Muscle of arm (tissue), 1 donor: ENCODE measurements at regions not wholly inside any gene's neighbourhood (a gene's known extent, or its start where the extent isn't known, plus 50 kb on each side); places are given as distances from the start of the nearest gene placed in this dataset.

Experiments
- DNase-seq: peaks from one replicate; pipeline ENCODE4 v3.0.0-alpha.2; 2013

DNA sequence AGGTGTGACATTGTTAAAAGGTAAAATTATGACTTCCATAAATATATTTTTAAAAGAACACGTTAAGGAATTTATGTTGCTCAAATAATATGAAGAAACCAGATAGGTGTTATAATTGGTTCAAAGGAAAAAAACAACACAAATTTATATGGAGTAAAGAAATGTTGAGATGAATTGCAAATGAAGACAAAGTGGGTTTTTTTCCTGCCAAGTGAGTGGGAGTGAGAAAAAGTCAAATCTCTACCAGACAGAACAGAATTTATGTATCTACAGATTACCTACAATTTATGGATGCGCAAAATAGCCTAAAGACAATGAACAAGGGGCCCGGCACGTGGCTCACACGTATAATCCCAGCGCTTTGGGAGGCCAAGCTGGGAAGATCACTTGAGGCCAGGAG is 159.7 kb upstream of the SLC1A4 start:
- no peak for DNase-seq

DNA sequence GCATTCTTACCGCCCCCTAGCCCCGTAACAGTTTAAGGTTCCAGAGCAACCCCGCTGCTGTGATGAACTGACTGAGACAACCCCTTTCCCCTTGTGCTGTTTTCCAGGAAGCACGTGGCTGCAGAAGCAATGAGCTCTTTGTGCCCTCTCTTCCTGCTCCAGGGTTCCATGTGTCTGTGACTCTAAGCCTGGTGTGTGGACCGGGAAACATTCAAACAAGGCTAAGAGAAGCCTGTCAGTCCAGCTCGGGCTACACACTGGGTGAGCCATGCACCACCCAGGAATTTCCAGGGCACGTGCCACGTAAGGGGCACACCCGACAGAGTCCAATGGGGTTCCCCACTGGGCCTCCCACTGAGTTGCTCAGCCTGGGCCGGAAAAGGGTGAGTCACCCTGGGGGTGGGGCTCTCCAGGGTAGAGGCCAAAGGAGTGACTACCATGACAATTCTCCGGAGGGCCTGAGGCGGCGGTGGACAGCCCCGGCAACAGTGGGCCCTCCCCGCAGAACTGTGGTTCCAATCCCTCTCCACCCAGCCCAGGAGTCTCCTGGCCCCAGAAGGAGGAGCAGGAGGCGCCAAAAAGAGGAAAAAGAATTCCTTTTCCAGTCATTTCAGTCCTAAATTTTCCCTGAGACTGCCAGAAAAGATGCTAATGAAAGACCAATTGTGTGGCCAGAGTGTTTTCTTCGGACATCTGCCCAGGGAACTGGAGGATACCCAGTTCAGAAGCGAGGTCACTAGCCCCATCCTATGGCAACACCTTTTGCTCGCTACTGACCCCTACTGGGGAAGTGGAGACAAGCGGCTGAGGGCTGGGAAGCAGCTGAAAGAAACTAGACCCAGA is 157.8 kb upstream of the SLC1A4 start:
- peak; percentile 39 for DNase-seq

DNA sequence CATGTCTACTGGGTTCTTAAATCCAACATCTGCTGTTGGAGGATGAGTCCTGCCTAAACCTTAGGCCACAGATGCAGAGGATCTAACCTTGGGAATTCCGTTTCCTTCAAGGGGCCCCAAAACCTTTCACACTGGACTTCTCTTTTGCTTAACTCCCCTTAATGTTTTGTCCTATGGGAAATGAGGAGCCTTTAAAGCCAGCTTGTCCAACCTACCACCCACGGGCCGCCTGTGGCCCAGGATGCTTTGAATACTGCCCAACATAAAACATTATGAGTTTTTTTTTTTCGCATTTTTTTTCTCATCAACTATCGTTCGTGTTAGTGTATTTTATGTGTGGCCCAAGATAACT is 157.2 kb upstream of the SLC1A4 start:
- DNase-seq = no peak

DNA sequence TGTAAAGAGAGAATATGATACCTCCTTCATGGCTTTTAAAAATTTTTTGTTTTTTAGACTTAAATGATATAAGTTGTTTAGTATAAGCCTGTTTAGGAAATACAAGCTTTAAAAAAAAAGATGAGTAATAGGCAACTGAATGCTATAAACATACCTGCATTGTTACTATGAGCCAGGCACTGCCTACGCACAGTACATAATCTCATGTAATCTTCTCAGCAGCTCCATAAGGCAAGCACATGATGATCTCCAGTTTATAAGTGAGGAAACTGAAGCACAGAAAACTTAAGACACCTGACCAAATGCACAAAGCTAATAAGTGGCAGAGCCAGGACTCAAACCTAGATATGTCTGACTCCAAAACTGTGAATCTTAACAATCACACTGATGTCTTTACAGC is 156.3 kb upstream of the SLC1A4 start:
- no peak for DNase-seq

DNA sequence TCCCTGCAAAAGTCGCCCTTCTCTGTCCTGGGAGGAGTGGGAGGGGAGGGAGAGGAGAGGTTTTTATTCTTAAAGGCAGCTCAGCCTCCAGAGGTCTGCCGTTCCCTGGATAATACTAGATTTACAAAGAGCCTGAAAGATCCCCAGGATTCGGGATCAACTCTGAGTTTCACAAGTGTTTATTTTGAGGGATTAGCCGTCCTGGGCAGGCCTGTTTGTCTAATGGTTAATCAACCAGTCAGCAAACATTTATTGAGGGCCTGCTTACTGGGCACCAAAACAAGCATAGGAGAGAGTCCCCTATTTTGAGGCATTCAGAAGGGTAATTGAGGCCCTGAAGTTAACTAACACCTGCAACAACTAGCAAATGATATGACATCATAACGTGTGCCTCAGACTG is 152.6 kb upstream of the SLC1A4 start:
- no peak for DNase-seq

DNA sequence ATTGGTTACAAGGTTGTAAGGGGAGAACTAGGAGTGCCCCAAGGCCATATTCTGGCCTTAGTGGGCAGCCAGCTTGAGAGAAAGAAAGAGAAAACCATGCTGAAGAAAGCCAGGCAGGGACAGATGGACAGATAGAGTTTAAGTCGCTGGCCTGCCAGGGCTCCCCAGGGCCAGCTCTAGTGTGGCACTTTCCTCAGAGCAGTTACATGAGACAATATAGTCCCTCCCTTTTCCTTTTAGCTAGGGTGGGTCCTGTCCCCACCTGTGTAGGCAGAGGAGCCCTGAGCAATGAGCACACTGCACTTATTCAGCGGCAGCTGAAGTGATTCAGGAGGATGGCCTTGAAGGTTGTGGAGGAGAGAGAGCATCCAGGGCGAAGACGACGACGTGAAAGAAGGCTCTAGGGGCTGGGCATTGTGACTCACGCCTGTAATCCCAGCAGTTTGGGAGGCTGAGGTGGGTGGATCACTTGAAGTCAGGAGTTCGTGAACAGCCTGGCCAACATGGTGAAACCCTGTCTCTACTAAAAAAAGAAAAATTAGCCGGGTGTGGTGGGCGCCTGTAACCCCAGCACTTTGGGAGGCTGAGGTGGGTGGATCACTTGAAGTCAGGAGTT is 152.0 kb upstream of the SLC1A4 start:
- DNase-seq = no peak

DNA sequence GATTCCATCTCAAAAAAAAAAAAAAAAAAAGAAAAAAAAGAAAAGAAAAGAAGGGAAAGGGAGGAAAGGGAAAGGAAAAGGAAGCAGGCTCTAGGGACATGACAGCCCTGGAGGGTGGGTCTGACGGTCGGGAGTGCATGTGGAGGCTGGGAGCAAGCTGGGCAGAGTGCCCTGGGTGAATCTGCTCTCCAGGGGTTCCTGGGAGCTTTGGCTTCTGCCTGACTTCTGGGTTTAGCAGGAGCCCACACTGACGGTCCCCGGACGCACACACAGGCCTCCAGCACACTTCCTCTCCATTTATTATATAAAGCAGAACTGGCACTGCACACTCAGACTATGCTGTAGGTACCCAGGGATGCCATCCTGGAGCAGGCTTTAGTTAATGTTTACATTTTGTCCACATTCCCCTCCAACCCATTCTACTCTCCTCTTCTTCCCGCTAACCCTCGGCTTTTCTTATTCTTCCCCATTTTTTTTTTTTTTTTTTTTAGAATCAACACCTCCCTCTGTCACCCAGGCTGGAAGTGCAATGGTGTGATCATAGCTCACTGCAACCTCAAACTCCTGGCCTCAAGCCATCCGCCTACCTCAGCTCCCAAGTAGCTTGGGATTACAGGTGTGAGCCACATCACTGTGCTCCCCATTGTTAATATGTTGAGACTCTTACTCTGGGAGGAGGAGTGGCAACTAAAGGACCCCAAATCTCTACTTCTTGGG is 151.1 kb upstream of the SLC1A4 start:
- no peak for DNase-seq

DNA sequence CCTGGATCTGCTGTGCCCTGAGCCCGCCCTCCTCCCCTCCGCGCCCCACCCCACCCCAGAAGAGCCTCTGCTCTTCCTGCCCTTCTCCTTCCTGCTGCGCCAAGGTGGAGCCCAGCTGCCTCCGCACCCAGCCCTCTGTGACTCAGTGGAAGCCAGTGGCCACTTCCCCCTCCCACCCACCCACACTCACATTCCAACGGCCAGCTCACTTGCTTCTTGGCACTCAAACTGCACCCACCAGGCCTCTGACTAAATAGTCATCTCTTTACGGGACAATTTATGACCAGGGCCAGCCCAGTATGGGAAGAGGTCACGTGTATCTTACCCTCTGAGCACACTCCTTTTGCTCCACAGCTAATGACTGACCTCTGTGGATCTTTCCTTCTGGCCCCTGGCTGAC is 150.4 kb upstream of the SLC1A4 start:
- no peak for DNase-seq

DNA sequence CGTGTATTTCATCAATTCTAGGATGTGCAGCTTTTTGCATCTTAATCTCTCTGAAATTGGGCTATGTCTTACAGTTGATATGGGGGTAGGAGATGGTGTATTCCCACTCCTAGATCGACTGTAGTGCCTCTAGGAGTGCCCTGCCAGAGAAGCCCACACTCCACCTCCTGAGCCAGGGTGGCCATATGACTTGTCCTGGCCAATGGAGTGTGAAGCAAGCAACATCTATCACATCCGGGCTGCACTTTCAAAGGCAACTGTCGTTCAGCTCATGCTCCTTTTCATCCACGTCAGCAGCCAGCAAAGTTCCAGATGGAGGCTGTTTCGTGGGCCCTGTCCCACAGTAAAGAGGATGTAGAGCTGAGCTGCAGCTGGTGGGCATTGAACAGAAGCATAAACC is 149.4 kb upstream of the SLC1A4 start:
- DNase-seq = no peak

DNA sequence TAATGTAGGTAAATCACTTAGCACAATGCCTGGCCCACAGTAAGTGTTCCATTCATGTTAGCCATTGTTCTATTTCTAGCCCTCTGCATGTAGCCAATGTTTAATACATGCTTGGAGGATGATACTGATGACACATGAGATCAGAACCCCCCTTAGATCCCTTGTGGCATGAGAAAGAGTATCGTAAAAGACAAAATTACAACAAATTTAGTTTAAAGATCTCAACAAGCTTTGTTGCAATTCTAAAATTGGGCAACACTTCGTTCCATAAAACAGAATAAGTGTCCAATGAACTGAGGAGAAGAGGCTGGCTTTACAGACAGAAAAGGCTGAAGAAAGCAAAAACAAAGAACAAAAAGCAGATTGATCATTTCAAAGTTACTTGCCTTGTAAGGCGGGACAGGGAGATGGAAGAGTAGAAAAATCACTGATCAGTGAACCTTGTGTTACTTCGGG is 148.7 kb upstream of the SLC1A4 start:
- DNase-seq = no peak

DNA sequence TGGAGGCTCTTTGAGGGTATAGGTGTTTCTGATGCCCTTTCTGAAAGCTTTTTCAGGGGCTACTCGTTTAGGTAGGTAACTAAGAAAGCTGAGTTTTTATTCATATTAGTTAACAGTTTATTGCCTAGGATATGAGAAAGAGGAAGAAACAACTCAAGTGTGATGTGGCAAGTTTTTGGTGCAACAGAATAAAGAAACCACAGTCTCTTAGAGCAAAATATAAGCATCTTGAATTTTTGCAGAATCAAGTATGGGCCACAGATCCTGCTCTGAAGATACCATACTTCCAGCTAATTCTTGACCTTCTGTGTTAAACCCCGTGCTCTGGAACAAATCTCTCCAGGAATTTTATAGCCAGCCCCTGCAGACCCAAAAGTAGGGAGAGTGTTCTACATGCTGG is 147.7 kb upstream of the SLC1A4 start:
- no peak for DNase-seq

DNA sequence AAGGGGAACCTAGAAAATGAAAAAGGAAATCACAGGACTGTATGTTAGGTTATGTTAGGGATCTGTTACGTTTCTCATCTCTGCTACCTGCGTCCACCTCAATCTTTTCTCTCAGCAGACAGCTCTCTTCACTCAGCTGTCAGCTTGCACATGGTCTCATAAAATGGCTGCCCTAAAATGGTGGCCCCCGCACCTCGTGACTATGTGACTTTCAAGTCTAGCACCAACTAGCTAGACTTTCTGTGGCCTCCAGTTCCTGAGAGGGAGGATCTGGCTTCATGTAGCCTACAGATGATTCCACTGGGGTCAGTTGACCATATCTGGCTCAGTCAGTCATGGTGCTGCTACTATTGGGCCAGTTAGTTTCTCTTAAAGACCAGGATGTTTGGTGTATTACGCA is 147.2 kb upstream of the SLC1A4 start:
- DNase-seq = no peak

DNA sequence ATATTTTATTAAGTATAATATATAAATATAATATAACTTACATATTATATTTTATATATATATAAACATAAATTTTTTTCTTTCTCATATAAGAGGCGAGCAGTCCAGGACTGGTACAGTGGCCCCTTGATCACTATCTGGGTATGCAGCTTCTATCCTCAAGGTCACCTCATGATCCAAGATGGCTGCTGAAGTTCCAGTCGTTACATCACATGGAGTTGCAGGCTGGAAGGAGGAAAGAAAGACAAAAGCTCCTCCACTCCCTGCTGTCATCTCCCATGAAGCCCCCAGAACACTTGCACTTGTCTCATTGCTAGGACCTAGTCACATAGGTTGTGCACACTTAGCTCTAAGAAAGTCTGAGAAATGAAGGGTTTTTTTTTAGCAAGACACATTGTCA is 145.1 kb upstream of the SLC1A4 start:
- no peak for DNase-seq

DNA sequence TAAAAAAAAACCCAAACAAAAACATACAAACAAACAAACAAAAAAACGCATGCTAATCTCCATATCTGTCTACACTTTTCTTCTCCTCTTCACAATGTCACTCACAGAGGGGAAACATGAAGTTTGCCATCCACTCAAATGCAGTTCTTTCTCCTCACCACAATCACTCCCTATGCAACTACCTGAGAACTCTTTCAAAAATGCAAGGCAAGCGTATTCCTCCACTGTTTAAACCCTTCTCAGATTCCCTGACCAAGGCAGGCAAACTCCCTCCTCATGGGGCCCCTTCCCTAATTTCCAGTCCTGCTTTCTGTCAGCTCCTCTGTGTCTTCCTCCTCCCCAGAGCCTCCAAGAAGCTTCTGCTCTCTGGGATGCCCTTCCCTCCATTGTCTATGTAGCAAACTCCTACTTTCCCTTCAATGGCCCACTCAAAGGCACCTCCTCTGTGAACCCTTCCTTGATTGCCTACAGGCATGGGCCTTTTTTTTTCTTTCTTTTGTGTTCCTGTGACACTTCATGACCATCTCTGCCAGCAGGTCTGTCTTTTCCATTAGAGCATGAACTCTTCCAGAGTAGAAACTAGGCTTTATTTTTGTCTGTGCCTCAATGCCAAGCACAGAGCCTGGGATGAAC is 143.8 kb upstream of the SLC1A4 start:
- DNase-seq = no peak

DNA sequence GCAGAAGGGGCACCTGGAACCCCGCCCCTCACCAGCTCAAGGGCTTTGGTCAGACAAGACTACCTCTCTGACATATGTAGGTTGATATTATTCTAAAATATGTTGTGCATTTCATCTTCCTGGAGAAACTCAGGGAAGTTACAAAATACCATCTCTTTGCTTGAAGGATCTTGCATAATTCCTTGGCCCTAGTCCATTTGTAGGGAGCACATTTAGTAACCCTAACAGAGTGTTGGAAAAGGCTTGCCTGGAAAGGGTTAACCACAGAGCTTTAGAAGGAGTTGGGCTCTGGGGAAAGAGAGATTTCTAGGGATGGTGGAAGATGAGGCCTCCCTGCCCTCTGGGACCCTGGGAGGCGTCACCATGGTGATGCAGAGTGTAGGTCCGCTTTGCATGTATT is 143.0 kb upstream of the SLC1A4 start:
- DNase-seq = no peak

DNA sequence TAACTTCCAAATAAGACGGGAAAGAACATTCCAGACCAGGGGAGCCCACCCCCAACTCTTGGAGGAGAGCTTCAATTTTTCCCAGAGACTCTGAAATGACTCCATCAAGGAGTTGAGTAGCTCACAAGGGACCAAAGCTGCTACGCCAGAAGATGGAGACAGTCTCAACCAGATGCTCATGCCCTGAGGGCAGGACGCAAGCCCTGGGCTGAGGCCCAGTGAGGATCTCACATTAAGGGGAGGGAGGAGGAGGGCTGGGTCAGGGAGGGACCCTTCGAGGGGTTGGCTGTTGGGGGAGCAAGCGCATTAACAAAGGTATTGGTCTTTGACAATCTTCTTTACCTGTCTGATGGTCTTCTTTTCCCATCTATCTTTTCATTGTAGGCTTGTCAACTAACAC is 141.3 kb upstream of the SLC1A4 start:
- no peak for DNase-seq

DNA sequence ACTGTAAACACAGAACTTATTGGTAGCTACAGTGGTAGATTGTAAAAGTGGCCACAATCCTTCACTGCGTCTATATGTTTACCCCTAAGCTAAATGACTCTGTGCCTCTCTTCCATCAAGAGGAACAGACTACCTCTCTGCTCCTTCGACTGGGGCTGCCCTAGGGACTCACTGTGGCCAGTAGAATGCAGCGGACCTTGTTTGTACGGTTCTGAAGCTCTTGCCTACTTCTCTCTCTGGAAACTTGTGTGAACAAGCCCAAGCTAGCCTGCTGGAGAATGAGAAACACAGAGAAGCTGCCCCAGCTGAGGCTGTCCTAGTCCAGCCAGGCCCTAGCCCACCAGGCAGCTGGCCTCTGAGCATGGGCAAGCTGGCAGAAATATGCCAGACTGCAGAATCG is 140.8 kb upstream of the SLC1A4 start:
- no peak for DNase-seq

DNA sequence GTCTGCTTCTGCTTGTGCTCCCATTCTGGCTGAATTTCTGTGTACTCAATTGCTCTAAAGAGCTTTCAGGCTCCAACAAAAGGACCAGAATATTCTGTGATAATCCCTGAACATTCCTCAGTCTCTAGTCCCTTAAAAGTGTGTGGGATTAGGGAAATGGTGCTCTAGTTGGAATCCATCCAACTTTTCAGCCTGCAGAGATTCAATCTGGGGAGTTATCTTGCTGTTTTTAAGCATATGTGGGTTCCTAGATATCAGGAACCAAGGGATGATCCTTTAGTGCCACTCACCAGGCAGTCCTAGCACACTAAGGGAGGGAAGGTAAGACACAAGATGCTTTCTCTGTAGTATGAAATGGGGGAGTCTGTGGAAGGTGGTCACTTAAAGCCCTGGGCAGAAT is 140.3 kb upstream of the SLC1A4 start:
- no peak for DNase-seq

DNA sequence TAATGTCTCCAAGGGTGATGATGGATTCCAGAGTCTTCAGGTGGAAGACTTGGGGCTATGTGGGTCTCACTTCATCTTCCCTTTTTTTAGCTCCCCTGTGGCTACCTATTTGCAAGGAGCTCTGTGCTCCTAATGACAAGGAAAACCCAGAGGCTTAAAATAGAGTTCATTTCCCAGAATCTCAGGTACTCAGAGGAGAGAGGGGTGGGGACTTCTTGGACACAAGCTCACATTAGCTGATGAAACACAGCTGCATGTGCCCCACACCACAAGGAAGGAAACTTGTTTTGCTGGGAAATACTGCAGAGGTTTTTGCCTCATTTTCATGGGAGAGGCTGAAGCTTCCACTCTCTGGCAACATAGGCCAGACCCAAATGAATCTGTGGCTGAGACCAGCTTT is 138.6 kb upstream of the SLC1A4 start:
- DNase-seq = no peak

DNA sequence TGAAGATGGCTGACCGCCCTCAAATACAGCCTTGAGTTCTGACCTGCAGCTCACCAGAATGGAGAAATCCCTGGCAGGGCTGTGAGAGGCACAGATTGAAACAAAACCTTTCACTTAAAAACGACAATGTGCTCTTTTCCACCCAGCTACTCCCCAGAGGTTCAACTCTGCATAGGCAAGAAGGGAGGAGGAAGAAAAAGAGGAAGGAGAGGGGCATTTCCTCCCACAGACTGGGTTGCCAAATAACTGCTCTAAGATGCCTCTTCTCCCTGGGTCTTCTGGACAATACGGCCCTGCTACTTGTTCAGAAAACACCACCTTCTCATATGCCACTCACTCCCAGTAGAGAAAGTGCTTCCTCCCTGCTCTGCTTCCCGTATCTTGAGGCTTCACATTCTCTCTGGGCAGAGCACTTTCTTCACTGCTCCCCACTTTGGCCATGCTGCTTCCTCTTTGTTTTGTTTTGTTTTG is 136.4 kb upstream of the SLC1A4 start:
- DNase-seq = no peak

DNA sequence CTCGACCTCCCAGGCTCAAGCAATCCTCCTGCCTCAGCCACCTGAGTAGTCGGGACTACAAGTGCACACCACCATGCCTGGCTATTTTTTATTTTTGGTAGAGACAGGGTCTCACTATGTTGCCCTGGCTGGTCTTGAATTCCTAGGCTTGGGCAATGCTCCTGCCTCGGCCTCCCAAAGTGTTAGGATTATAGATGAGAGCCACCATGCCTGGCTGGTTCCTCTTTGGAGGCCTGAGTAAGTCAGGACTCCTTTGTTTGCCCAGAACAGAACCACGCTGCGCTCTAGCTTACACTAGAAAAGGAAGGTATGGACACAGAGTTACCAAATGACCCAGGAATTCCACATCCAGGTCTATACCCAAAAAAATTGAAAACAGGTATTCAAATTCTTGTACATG is 135.9 kb upstream of the SLC1A4 start:
- no peak for DNase-seq

DNA sequence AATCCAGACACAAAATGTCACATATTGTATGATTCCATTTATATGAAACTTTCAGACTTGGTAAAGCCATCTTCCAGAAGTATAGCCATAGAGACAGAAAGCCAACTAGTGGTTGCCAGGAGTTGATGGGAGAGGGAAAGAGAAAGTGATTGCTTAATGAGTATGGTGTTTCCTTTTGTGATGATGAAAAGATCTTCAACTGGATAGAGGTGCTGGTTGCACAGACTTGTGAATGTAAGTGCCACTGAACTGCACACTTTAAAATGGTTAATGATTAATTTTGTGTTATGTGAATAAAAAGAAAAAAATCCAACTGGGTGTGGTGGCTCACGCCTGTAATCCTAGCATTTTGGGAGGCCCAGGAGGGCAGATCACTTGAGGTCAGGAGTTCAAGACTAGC is 135.3 kb upstream of the SLC1A4 start:
- no peak for DNase-seq
